LNCaP clone FGC (cell line): ENCODE measurements at regions not wholly inside any gene's neighbourhood (a gene's known extent, or its start where the extent isn't known, plus 50 kb on each side); places are given as distances from the start of the nearest gene placed in this dataset.

Experiments
- DNase-seq: peaks from one replicate; pipeline ENCODE4 v3.0.0-alpha.2; 2011; ENCODE audit warnings: low read depth
- H3K4me3 ChIP-seq: 2 replicates; pipeline ENCODE4 v1.5.1; 2011; ENCODE audit warnings: mild to moderate bottlenecking, low read depth, low read length, control low read depth
- CTCF ChIP-seq: IDR thresholded peaks from 2 replicates; pipeline ENCODE4 v1.5.1; 2012; ENCODE audit warnings: mild to moderate bottlenecking; ENCODE audit not compliant: control insufficient read depth, insufficient read depth; ENCODE audit errors: extremely low read depth

GRCh38 chr6:49087369-49087768, 375.7 kb downstream of the MMUT start:
- no peak for TF ChIP-seq CTCF
- no peak overlapping the region for H3K4me3 ChIP-seq
- DNase-seq, result no peak

GRCh38 chr6:49082611-49083010, 380.4 kb downstream of the MMUT start:
- no peak overlapping the region for H3K4me3 ChIP-seq
- no peak for DNase-seq

GRCh38 chr6:49072885-49073620, 390.0 kb downstream of the MMUT start:
- H3K4me3 ChIP-seq, result no peak overlapping the region
- no peak for TF ChIP-seq CTCF
- DNase-seq, result no peak

More at GRCh38 chr6:49082611-49083010, 380.4 kb downstream of the MMUT start:
- TF ChIP-seq CTCF, result no peak

GRCh38 chr6:49072146-49072545, 390.9 kb downstream of the MMUT start:
- TF ChIP-seq CTCF, result no peak; the same call in 1 of the 2 replicates
- H3K4me3 ChIP-seq, result no peak overlapping the region
- no peak for DNase-seq

- no peak overlapping the region for H3K4me3 ChIP-seq
- no peak for DNase-seq
- TF ChIP-seq CTCF, result no peak
These were observed 392.6 kb downstream of the MMUT start for GRCh38 chr6:49070411-49070810.

GRCh38 chr6:49054311-49054710, 408.7 kb downstream of the MMUT start:
- H3K4me3 ChIP-seq, result no peak overlapping the region
- TF ChIP-seq CTCF, result no peak
- DNase-seq, result no peak

GRCh38 chr6:49052901-49053300, 410.2 kb downstream of the MMUT start:
- no peak overlapping the region for H3K4me3 ChIP-seq
- no peak for DNase-seq
- TF ChIP-seq CTCF, result no peak
